Activated naive CD4-positive, alpha-beta T cell treated with Interleukin-2 at 50 U/mL for 16 hours (primary cell): ENCODE measurements at regions not wholly inside any gene's neighbourhood (a gene's known extent, or its start where the extent isn't known, plus 50 kb on each side); places are given as distances from the start of the nearest gene placed in this dataset.

Experiments used
- DNase-seq: peaks from one replicate; pipeline ENCODE4 v3.0.0-alpha.2; 2020

- DNase-seq: no peak
These were observed 922.6 kb downstream of the TUSC7 start for GRCh38 chr3:117632191-117632590.

- no peak for DNase-seq
These were observed 923.6 kb downstream of the TUSC7 start for GRCh38 chr3:117633207-117633606.

- DNase-seq: no peak
These were observed 928.1 kb downstream of the TUSC7 start for GRCh38 chr3:117637666-117638065.

GRCh38 chr3:117644203-117644602, 934.6 kb downstream of the TUSC7 start:
- no peak for DNase-seq

- DNase-seq: no peak
These were observed 936.1 kb downstream of the TUSC7 start for GRCh38 chr3:117645561-117646242.

GRCh38 chr3:117647435-117647834, 937.9 kb downstream of the TUSC7 start:
- no peak for DNase-seq

GRCh38 chr3:117651246-117651645, 941.7 kb downstream of the TUSC7 start:
- DNase-seq: no peak

GRCh38 chr3:117656391-117656790, 946.8 kb downstream of the TUSC7 start:
- DNase-seq: no peak

- no peak for DNase-seq
These were observed 947.7 kb downstream of the TUSC7 start for GRCh38 chr3:117657278-117657677.

GRCh38 chr3:117660941-117661817, 951.6 kb downstream of the TUSC7 start:
- DNase-seq: no peak

- DNase-seq: no peak
These were observed 952.2 kb downstream of the TUSC7 start for GRCh38 chr3:117661818-117662095.

- no peak for DNase-seq
These were observed 955.7 kb downstream of the TUSC7 start for GRCh38 chr3:117665296-117665695.

GRCh38 chr3:117666325-117666724, 956.7 kb downstream of the TUSC7 start:
- DNase-seq: no peak

GRCh38 chr3:117666812-117667211, 957.2 kb downstream of the TUSC7 start:
- DNase-seq: no peak

- DNase-seq: no peak
These were observed 960.2 kb downstream of the TUSC7 start for GRCh38 chr3:117669774-117670173.

GRCh38 chr3:117671722-117672318, 962.2 kb downstream of the TUSC7 start:
- DNase-seq: no peak

- no peak for DNase-seq
These were observed 964.7 kb downstream of the TUSC7 start for GRCh38 chr3:117674321-117674720.

- DNase-seq: no peak
These were observed 972.0 kb downstream of the TUSC7 start for GRCh38 chr3:117681619-117682018.

- DNase-seq: no peak
These were observed 977.5 kb downstream of the TUSC7 start for GRCh38 chr3:117687096-117687495.

- no peak for DNase-seq
These were observed 979.0 kb downstream of the TUSC7 start for GRCh38 chr3:117688583-117688982.

- no peak for DNase-seq
These were observed 981.9 kb downstream of the TUSC7 start for GRCh38 chr3:117691526-117691925.

GRCh38 chr3:117692416-117692995, 982.9 kb downstream of the TUSC7 start:
- DNase-seq: no peak

- DNase-seq: no peak
These were observed 985.7 kb downstream of the TUSC7 start for GRCh38 chr3:117695321-117695720.
